Thyroid gland (tissue), 4 donors: ENCODE measurements at regions not wholly inside any gene's neighbourhood (a gene's known extent, or its start where the extent isn't known, plus 50 kb on each side); places are given as distances from the start of the nearest gene placed in this dataset.

Experiments used
- POLR2A ChIP-seq, 2 donors: fragments of 450-650 bp; IDR thresholded peaks; one replicate each; pipeline ENCODE4 v1.6.1; 2017; ENCODE audit warnings: antibody characterized with exemption in 2 of 2, mild to moderate bottlenecking in 2 of 2, moderate library complexity in 1 of 2
- TF ChIP-seq, protein P1 (sequence below), 6 experiments: fragments of 200-600 bp in 3 of 6; fragments of 450-650 bp in 3 of 6; sonication (generic) in 3 of 6; IDR thresholded peaks; one replicate each; pipeline ENCODE4 v1.5.1; 2016 to 2019; ENCODE audit warnings: antibody characterized with exemption in 6 of 6, mild to moderate bottlenecking in 2 of 6, inconsistent platforms in 1 of 6, moderate library complexity in 1 of 6

- TF ChIP-seq, protein P1, sequence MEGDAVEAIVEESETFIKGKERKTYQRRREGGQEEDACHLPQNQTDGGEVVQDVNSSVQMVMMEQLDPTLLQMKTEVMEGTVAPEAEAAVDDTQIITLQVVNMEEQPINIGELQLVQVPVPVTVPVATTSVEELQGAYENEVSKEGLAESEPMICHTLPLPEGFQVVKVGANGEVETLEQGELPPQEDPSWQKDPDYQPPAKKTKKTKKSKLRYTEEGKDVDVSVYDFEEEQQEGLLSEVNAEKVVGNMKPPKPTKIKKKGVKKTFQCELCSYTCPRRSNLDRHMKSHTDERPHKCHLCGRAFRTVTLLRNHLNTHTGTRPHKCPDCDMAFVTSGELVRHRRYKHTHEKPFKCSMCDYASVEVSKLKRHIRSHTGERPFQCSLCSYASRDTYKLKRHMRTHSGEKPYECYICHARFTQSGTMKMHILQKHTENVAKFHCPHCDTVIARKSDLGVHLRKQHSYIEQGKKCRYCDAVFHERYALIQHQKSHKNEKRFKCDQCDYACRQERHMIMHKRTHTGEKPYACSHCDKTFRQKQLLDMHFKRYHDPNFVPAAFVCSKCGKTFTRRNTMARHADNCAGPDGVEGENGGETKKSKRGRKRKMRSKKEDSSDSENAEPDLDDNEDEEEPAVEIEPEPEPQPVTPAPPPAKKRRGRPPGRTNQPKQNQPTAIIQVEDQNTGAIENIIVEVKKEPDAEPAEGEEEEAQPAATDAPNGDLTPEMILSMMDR (IDR thresholded peaks at IDR 0.05) = no peak
- no peak for TF ChIP-seq POLR2A (IDR thresholded peaks at IDR 0.05)
Measured at GRCh38 chr1:82807563-82807962, 1006.8 kb downstream of the ADGRL2 start.
